Prostate gland (tissue), 2 donors: ENCODE measurements at regions not wholly inside any gene's neighbourhood (a gene's known extent, or its start where the extent isn't known, plus 50 kb on each side); places are given as distances from the start of the nearest gene placed in this dataset.

Experiments
- DNase-seq: peaks from one replicate; pipeline ENCODE4 v3.0.0-alpha.2; 2019; ENCODE audit warnings: low spot score
- H3K27ac ChIP-seq, 2 donors: fragments of 200-600 bp; sonication (generic); 2 replicates each; pipeline ENCODE4 v1.5.1; 2017 to 2019
- H3K27me3 ChIP-seq: fragments of 200-600 bp; sonication (generic); replicated peaks from 2 replicates; pipeline ENCODE4 v1.5.1; 2019; ENCODE audit not compliant: insufficient read depth
- H3K36me3 ChIP-seq, 2 donors: fragments of 200-600 bp; sonication (generic); 1 replicate in 1 of 2; 2 replicates in 1 of 2; pipeline versions ENCODE4 v1.5.1 to v1.8.1; 2017 to 2019
- H3K4me1 ChIP-seq: fragments of 200-600 bp; sonication (generic); replicated peaks from 2 replicates; pipeline ENCODE4 v1.5.1; 2019
- H3K4me3 ChIP-seq, 2 donors: fragments of 200-600 bp; sonication (generic); 2 replicates each; pipeline ENCODE4 v1.5.1; 2017 to 2019
- H3K9me3 ChIP-seq: fragments of 200-600 bp; sonication (generic); 2 replicates; pipeline ENCODE4 v1.5.1; 2017
- CTCF ChIP-seq, 4 experiments: fragments of 200-600 bp in 2 of 4; fragments of 450-650 bp in 2 of 4; sonication (generic) in 2 of 4; IDR thresholded peaks; 1 replicate in 3 of 4; 2 replicates in 1 of 4; pipeline ENCODE4 v1.5.1; 2016 to 2019; ENCODE audit warnings: antibody characterized with exemption in 4 of 4, mild to moderate bottlenecking in 2 of 4, moderate library complexity in 2 of 4
- POLR2A ChIP-seq: fragments of 450-650 bp; IDR thresholded peaks from one replicate; pipeline ENCODE4 v1.6.1; 2016; ENCODE audit warnings: antibody characterized with exemption, mild to moderate bottlenecking
- POLR2AphosphoS5 ChIP-seq: sonication (generic); formaldehyde crosslinking; IDR thresholded peaks from one replicate; pipeline ENCODE4 v1.6.1; 2017; ENCODE audit warnings: antibody characterized with exemption
- WGBS: methylation state at CpG from one replicate; pipeline ENCODE4 v1.1.5; 2018; 5-methylcytosine and 5-hydroxymethylcytosine counted together
- intact Hi-C: fragments of 100-400 bp; cut with DNase I; formaldehyde crosslinking; loops from one replicate; pipeline ENCODE4 v1.14.2; 2022

GRCh38 chr5:128649192-128649591 lies 111.1 kb upstream of the FBN2 start:
- Histone ChIP-seq H3K27me3 (no peaks in the 10 kb centered on the region), H3K36me3 (no peaks in the 10 kb centered on the region), H3K27ac (no peak overlapping the region), H3K9me3 (no peaks in the 10 kb centered on the region), H3K4me3 (no peak overlapping the region), H3K4me1 (no peaks in the 10 kb centered on the region)
- intact Hi-C loops = no loop called here
- no peak for TF ChIP-seq POLR2A
- TF ChIP-seq CTCF (IDR thresholded peaks at IDR 0.05) = no peak
- TF ChIP-seq POLR2AphosphoS5 = no peak
- DNase-seq = no peak

- intact Hi-C loops = no loop called here
- Histone ChIP-seq H3K36me3 (no peaks in the 10 kb centered on the region), H3K9me3 (no peaks in the 10 kb centered on the region), H3K27ac (no peak overlapping the region), H3K4me3 (no peak overlapping the region), H3K4me1 (no peaks in the 10 kb centered on the region), H3K27me3 (no peaks in the 10 kb centered on the region)
- no peak for TF ChIP-seq POLR2A
- no peak for TF ChIP-seq CTCF (IDR thresholded peaks at IDR 0.05)
- no peak for TF ChIP-seq POLR2AphosphoS5
- 87% methylated on average over 2 of the region's 2 CpGs for WGBS
- DNase-seq = no peak
These were observed 125.0 kb upstream of the FBN2 start for GRCh38 chr5:128662997-128663396.

- H3K9me3 ChIP-seq = no peaks in the 10 kb centered on the region
- intact Hi-C loops = no loop called here
- no peaks in the 10 kb centered on the region for H3K4me1 ChIP-seq
- no peaks in the 10 kb centered on the region for H3K36me3 ChIP-seq
- DNase-seq = no peak
- no peak for TF ChIP-seq POLR2AphosphoS5
- no peak for TF ChIP-seq CTCF (IDR thresholded peaks at IDR 0.05)
- no peak for TF ChIP-seq POLR2A
- no peak overlapping the region for H3K4me3 ChIP-seq
- WGBS = 77% methylated on average over 5 of the region's 5 CpGs
- H3K27me3 ChIP-seq = no peaks in the 10 kb centered on the region
- H3K27ac ChIP-seq = no peak overlapping the region
These were observed 127.8 kb upstream of the FBN2 start for GRCh38 chr5:128665747-128666355.

GRCh38 chr5:128667152-128667551 lies 129.1 kb upstream of the FBN2 start:
- Histone ChIP-seq H3K4me1 (no peaks in the 10 kb centered on the region), H3K9me3 (no peaks in the 10 kb centered on the region), H3K27me3 (no peaks in the 10 kb centered on the region), H3K4me3 (no peak overlapping the region), H3K36me3 (no peaks in the 10 kb centered on the region), H3K27ac (no peak overlapping the region)
- WGBS = 96% methylated on average over 1 of the region's 1 CpG
- intact Hi-C loops = no loop called here
- TF ChIP-seq POLR2AphosphoS5 (no peak), CTCF (IDR thresholded peaks at IDR 0.05) (no peak)
- no peak for DNase-seq

- TF ChIP-seq CTCF (IDR thresholded peaks at IDR 0.05) = no peak
- no peak for TF ChIP-seq POLR2A
- no peak for TF ChIP-seq POLR2AphosphoS5
- no peak for DNase-seq
- H3K27me3 ChIP-seq = no peaks in the 10 kb centered on the region
- H3K27ac ChIP-seq = no peak overlapping the region
- no peaks in the 10 kb centered on the region for H3K9me3 ChIP-seq
- H3K36me3 ChIP-seq = no peaks in the 10 kb centered on the region
- 100% methylated on average over 1 of the region's 1 CpG for WGBS
- H3K4me3 ChIP-seq = no peak overlapping the region
- intact Hi-C loops = no loop called here
- no peaks in the 10 kb centered on the region for H3K4me1 ChIP-seq
These were observed 129.7 kb upstream of the FBN2 start for GRCh38 chr5:128667751-128668150.
